ENCODE measurements at regions not wholly inside any gene's neighbourhood (a gene's known extent, or its start where the extent isn't known, plus 50 kb on each side); places are given as distances from the start of the nearest gene placed in this dataset.
"Not testable (repeated sequence)": the region's sequence is repeated elsewhere in the genome, so short reads cannot be mapped to it uniquely, and the experiment has no call there.

GRCh38 chr1:30476911-30477459, 246.4 kb downstream of the MATN1 start:
- DNase-seq, result no peak

- DNase-seq, result no peak
Observed at GRCh38 chr1:30476476-30476875, 246.9 kb downstream of the MATN1 start.

DNA sequence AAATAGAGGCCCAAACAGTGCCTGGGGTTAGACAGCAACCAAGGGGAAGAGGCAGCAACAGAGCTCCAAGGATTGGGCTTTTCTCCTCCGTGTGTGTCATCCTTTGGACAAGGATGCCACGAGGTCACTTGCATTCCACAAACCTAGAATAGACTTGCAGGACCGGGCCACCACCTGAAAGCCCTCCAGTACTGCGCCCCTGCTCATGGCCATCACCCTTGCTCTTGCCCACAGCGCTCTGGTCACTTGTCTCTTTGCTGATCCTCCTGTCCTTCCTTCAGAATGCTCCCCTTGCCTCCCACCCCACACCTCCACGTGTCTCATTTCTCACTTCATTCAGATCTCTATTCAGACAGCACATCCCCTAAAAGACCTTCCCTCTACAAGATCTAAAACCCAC, 247.4 kb downstream of the MATN1 start:
- no peak for DNase-seq

GRCh38 chr1:30475201-30475600, 248.2 kb downstream of the MATN1 start:
- no peak for DNase-seq

DNA sequence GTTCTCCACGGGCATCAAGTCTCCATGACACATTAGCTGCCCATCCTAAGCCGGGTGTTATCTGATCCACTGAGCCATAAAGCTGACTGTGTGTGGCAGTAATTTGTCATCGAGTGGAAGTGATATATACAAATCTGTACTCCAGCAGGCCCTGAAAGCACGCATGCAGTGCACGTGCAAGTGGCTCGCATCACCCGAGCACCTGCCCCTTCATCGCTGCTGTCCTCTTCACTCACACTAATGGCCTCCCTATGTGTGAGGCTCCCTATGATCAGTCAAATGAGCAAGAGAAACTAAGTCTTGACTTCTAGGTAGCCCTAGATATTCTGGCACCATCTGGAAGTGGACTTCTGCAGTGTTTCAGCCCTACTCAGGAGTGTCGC, 248.6 kb downstream of the MATN1 start:
- no peak for DNase-seq

DNA sequence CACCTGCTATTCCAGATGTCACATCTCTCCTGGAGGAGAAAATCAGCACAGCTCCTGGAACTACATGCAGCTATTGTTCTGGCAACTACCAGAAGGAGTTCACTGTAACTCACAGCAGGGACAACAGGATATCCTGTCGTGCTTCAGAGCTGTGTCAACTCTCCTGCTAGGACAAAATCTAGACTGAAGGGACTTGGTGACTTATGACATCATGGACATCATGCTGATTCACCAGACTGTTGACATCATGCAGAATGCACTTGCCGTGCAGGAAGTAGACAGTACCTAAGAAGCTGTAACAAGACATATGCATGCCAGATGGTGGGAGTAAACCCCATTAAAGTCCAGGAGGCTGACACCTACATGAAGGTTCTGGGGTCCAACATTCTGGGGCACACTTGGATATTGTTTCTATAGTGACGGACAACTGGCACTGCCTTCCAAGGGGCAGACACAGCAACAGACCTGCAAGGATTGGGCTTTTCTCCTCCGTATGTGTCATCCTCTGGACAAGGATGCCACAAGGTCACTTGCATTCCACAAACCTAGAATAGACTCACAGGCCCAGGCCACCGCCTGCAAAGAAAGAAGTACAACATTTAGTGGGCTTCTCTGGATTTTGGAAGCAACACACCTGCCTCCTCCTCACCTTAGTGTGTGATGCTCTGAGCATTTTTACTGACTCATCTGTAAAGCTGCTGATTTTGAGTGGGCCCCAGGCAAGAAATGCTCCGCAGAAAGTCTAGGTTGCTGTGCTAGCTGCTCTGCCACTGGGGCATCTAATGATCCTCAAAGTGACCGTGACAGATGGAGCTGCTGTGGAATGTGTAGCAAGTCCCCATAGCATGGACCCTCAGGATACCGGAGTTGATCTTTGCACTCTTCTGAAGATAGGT, 249.2 kb downstream of the MATN1 start:
- DNase-seq, result no peak

GRCh38 chr1:30472526-30472925, 250.9 kb downstream of the MATN1 start:
- DNase-seq, result no peak

GRCh38 chr1:30472009-30472408, 251.4 kb downstream of the MATN1 start:
- DNase-seq, result no peak

DNA sequence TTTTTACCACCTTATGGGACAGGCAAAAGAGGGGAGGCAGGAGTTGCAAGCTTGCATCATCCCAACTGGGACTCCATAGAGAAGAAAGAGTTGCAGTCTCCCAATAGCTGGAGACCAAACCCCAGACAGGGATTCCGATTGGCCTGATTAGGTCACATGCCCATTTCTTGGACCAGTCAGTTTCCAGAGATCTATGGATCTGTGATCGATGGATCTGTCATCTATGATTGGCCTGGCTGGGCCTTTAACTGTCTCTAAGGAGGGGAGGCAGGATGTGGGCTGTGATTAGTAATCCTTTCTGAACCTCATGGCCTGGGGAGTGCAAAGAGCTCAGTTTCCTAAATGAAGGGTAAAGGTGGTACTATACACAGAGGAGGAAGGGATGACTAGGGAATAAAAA, 252.1 kb downstream of the MATN1 start:
- DNase-seq, result no peak

GRCh38 chr1:30469426-30469825, 254.0 kb downstream of the MATN1 start:
- DNase-seq, result no peak

DNA sequence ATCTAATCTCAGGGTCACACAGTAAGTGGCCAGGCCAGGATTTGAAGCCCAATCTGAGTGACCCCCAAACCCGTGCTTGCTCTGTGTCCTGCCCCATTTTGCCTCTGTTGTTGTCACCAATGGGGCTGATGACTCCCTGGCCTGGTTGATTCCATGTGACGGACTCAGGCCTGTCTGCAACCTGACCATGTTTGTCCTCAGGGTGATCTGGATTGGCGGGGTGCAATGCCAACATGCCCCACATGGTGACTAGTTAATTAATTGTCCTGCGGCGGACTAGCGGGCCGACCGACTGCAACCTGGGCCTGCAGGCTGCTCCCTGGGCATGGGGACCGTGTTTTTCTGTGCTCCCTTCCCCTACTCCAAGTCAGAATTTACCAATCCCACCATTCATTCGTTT, 256.3 kb downstream of the MATN1 start:
- DNase-seq, result no peak

DNA sequence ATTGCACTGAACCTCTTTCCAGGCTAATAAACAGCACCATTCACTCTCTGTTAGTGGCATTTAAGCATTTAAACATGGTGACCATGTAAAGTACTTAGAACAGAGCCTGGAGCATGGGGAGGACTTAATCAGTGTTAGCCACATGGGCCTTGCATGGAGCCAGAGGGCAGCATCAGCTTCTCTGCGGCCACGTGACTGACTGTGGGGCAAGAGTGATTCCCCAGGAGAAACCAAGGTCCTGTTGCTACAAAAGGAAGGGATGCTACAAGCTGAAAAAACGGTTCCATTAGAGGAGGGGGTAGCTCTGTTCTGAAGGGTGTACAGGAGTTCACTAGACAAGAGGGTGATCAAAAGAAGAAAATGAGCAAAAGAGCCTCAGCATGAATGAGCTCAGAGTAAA, 256.8 kb downstream of the MATN1 start:
- no peak for DNase-seq

- no peak for DNase-seq
Observed at GRCh38 chr1:30466026-30466425, 257.4 kb downstream of the MATN1 start.

DNA sequence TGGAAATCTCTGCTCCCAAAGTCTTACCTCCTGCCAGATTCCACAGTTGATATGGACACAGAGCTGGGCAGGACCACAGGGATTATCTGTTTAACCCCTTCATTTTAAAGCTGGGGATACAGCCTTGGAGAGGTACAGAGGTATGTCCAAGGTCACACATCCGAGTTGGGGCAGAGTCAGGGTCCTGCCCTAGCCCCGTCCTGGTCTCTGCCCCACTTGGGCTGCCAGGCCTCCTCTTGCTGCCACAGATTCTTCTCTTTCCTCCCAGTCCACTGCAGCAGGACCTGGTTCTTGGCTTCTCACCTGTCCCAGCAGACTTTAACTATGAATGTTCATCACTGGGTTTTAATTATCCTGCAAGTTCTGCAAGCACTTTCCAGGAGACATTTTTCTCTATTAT, 258.3 kb downstream of the MATN1 start:
- no peak for DNase-seq

- DNase-seq, result no peak
Observed at GRCh38 chr1:30464187-30464617, 259.2 kb downstream of the MATN1 start.

GRCh38 chr1:30462826-30463425, 260.5 kb downstream of the MATN1 start:
- no peak for DNase-seq

GRCh38 chr1:30462166-30462565, 261.2 kb downstream of the MATN1 start:
- DNase-seq, result no peak

DNA sequence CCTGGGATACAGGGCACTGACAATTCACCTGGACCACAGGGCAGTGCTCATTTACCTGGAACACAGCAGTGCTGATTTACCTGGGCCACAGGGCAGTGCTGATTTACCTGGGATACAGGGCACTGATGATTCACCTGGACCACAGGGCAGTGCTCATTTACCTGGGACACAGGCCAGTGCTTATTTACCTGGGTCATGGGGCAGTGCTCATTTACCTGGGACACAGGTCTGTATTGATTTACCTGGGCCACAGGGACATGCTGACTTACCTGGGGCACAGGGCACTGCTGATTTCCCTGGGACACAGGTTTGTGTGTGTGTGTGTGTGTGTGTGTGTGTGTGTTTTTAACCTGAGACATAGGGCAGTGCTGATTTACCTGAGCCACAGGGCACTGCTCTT, 261.7 kb downstream of the MATN1 start:
- no peak for DNase-seq

GRCh38 chr1:30460661-30461060, 262.7 kb downstream of the MATN1 start:
- DNase-seq, result no peak

DNA sequence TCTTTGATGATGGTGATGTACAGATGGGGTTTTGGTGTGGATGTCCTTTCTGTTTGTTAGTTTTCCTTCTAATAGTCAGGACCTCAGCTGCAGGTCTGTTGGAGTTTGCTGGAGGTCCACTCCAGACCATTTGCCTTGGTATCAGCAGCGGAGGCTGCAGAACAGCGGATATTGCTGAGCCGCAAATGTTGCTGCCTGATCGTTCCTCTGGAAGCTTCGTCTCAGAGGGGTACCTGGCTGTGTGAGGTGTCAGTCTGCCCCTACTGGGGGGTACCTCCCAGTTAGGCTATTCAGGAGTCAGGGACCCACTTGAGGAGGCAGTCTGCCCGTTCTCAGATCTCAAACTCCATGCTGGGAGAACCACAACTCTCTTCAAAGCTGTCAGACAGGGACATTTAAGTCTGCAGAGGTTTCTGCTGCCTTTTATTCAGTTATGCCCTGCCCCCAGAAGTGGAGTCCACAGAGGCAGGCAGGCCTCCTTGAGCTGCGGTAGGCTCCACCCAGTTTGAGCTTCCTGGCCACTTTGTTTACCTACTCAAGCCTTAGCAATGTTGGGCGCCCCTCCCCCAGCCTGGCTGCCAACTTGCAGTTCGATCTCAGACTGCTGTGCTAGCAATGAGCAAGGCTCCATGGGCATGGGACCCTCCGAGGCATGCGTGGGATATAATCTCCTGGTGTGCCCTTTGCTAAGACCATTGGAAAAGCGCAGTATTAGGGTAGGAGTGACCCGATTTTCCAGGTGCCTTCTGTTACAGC, 264.5 kb downstream of the MATN1 start:
- not testable (repeated sequence) for DNase-seq

DNA sequence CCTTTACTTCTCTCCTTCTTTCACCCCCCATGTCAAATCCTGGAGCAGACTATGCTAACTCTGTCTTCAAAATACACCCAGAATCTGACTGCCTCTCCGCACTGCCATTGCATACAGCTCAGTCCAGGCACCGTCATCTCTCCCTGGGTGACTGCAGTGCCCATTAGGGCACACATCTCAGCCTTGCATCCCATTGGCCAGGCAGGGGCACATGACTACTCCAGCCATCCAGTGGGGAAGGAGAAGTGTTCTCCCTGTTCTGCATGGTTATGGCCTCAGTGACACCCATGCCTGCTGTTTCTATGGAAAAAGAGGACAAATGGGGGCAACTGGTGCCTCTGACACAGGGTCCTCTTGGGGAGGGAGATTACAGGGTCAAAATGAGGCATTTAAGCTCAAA, 270.5 kb downstream of the MATN1 start:
- no peak for DNase-seq

- no peak for DNase-seq
Observed at GRCh38 chr1:30452170-30452569, 271.2 kb downstream of the MATN1 start.

- DNase-seq, result no peak
Observed at GRCh38 chr1:30451532-30452125, 271.8 kb downstream of the MATN1 start.

Measured in DMS153 (cell line).